ELF-1 (cell line): ENCODE measurements at regions not wholly inside any gene's neighbourhood (a gene's known extent, or its start where the extent isn't known, plus 50 kb on each side); places are given as distances from the start of the nearest gene placed in this dataset.
A peak's percentile ranks its signal among the peaks of the same experiment; 100 is the strongest.
"Not testable (repeated sequence)": the region's sequence is repeated elsewhere in the genome, so short reads cannot be mapped to it uniquely, and the experiment has no call there.

Experiments
- DNase-seq: peaks from one replicate; pipeline ENCODE4 v3.0.0-alpha.2; 2016; ENCODE audit warnings: low read depth, low spot score

DNA sequence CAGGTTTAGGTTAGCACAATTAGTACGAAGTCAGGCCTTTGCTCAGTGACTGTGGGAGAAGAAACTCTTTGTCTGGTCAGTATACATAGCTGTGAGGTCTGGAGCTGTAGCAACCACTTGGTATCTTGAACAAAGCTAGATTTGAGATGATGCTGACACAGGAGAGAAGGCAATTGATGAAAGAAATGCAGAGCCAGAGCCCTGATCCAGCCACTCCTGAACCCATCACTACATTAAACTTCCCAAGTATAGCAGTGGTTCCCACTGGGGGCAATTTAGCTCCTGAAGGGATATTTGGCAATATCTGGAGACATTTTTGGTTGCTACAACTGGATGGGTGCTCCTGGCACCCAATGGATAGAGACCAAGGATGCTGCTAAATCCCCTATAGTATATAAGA lies 143.9 kb upstream of the SPRED2 start:
- no peak for DNase-seq

GRCh38 chr2:65574993-65575392 lies 142.6 kb upstream of the SPRED2 start:
- no peak for DNase-seq

DNA sequence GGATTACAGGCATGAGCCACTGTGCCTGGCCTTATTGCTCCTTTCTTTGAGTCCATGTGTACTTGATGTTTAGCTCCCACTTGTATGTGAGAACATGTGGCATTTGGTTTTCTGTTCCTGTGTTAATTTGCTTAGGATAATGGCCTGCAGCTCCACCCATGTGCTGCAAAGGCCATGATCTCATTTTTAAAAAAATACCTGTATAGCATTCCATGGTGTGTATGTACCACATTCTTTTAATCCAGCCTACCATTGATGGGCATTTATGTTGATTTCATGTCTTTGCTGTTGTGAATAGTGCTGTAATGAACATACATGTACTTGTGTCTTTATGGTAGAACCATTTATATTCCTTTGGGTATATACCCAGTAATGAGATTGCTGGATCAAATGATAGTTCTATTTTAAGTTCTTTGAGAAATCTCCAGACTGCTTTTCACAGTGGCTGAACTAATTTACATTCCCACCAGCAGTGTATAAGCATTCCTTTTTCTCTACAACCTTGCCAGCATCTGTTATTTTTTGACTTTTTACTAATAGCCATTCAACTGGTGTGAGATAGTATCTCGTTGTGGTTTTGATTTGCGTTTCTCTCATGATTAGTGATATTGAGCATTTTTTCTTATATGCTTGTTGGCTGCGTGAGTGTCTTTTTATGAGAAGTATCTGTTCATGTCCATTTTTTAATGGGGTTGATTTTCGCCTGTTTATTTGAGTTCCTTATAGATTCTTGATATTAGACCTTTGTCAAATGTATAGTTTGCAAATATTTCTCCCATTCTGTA lies 136.4 kb upstream of the SPRED2 start:
- not testable (repeated sequence) for DNase-seq

DNA sequence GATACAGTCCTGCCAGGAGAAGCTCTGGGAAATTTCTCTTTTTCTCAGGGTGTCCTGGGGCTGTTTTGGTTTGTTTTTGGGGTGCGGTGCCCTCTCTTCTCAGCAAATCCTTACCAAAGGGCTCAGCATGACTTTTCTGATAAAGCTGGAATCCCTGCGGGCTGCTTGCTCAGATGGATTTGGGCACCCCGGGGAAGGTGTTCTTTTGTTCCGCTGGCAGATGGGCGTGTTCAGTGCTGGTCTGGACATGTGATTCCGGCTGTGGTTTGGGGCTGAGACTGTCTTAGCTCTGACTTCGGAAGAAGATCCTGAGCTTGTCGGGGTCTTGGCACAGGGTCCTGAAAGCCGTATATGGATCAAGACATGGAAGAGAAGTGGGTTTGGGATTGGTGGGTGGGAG lies 134.2 kb upstream of the SPRED2 start:
- peak; percentile 80 for DNase-seq

DNA sequence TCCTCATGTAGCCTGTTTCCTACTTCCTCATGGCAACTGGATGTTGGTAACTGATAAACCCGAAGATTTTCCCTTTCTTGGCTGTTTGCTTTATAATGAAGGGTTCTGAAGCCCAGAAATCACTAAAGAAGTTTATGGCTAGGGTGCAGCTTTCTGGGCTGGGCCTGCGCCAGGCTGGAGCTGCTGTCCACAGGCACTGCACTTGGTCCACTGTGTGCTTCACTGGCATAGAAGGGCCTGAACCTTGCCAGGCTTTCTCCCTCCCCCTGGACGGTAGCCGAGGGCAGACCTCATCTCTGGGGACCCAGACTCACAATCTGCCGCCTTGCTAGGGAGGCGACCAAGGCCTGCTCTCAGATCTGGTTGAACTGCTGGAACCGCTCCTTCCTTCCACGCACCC lies 133.3 kb upstream of the SPRED2 start:
- no peak for DNase-seq

DNA sequence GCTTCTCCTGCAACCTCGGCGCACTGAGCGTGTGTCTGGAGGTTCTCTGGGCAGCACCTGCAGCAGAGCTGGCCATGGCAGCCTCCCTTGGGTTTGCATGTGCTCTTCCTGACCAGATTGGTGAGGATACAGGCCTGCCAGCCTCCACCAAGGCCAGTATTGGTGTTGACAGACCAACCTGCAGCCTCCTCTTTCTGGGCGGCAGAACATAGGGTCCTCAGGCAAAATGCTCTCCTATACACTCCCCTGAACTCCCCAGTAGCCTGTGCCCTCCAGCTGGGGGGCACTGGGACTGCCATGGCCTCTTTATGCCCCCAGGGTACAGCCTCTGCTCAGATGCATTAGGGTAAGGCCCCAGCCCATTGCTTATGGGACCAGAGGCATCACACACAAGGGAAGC lies 131.9 kb upstream of the SPRED2 start:
- DNase-seq: no peak

DNA sequence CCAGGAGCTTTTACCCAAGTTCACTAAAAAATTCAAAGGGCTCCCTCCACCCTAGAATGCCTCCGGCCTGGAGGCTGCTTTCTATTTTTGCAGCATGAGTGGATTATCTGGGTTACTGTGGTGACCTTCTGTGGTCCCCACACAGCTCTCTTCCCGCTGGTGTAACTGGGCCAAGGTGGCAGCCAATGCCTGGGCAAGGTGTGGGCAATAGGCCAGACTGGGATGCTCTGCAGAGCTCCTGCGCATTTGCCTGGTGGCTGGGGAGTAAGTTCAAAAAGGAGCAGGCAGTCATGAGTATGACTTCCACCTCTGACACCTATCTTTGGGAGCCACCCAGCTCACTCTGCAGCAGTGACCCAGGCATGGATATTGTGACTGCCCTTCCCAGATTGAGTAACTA lies 130.5 kb upstream of the SPRED2 start:
- DNase-seq: no peak

DNA sequence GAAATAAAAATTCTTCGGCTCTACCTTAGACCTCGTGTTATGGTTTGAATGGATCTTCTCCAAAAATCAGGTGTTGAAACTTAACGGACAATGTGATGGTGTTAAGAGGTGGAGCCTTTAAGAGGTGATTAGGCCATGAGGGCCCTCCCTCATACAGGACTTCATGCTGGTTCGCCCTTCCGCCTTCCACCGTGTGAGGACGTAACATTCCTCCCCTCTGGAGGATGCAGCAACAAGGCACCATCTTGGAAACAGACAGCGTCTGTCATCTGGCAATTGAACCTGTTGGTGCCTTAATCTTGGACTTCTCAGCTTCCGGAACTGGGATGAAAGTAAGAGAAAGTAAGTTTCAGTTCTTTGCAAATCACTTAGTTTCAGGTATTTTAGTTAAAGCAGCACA lies 126.3 kb upstream of the SPRED2 start:
- DNase-seq: peak; percentile 63

DNA sequence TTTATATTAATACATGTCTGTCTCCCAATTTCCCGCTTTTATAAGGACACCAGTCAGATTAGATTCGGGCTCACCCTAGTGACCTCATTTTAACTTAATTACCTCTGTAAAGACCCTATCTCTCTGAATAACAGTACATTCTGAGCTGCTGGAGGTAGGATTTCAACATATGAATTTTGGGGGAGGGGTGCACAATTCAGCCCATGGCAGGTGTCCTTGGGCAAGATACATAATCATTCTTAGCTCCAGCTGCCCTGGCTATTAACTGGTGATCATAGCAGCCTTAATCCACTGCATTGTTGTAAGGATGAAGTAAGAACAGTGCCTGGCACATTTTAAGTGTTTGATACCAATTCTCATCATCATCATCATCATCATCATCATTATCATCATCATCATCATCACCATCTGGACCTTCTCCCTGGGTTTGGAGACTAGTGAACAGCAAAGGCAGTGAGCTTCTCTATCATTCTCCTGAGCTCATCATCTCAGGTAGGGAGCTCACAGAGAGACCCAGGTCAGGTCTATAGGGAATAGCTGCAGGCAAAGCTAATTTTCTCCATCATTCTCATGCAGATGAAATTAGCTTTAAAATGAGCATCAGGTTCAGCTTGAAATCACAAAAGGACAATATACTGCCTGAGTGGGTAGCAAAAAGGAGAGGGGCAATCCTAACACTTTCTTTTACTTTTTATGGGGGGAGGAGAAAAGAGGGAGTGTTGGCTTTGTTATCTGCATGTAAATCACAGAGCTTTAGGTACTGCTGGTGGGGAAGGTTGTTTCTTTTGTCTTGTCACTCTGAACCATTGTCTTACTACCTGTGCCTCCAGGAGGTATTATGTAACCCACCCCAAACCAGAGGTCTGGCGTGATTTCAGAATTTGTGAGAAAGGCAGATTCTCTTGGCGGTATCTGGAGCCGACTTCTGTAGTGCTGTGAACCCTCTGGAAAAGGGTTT lies 125.5 kb upstream of the SPRED2 start:
- peak; percentile 79 for DNase-seq

- DNase-seq: no peak
These were observed 122.6 kb upstream of the SPRED2 start for GRCh38 chr2:65554765-65555591.

DNA sequence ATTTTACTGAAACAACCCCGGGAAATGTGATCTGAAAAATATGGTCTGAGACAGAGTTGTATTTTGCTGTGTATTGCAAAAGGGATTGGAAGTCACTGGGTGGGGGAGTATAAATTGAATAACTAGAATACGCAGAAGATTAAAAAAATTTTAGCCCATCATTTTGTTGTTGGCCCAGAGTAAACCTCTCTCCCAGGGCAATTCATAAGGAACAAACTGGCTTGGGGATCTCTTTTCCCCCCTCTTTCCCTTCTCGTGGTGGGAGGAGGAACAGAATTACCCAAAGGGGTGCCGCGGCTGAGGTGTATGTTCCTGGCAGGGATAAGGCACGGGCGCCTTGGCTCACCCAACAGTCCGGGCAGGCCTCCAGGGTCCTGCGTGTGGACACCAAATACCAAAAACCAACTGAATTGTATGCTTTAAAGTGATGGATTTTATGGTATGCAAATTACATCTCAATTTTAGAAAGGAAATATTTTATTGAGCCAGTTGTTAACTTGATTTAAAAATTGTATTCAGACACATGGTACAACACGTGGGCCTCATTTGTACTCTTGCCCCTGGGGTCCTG lies 121.2 kb upstream of the SPRED2 start:
- DNase-seq: no peak

GRCh38 chr2:65551528-65551927 lies 119.1 kb upstream of the SPRED2 start:
- DNase-seq: no peak

GRCh38 chr2:65550246-65550645 lies 117.8 kb upstream of the SPRED2 start:
- DNase-seq: no peak

- DNase-seq: no peak
These were observed 117.2 kb upstream of the SPRED2 start for GRCh38 chr2:65549631-65550030.

- DNase-seq: no peak
These were observed 116.8 kb upstream of the SPRED2 start for GRCh38 chr2:65549257-65549627.

DNA sequence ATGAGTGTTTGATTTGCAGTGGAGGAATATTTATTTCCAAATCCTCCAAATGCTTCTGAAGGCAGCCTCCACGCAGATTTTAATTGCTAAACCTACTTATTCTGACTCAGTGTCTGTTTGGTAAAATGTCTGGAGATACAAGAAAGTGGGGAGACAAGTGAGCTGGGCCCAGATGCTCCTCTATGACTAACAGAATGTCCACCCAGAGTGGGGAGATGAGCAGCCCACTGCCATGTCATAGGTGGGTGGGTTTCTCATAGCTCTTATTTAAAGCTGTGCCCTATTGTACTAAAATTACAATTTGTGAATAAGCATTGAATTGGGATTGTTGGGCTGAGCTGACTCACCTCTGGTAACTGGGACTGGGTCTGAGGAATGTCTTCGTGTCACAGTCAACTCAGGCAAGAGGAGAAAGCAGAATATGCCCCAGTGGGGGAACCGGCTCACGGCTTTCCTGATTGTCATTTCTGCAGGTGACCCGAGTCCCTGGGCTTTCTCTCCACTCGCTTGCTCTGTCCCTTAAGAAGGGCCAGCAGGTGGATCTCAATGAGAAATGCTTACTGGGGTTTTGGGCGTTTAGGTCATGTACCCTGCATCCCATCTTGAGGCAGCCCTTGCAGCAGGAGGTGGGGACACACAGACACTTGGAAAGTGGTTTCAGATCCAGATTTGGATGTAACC lies 116.3 kb upstream of the SPRED2 start:
- no peak for DNase-seq

- no peak for DNase-seq
These were observed 115.7 kb upstream of the SPRED2 start for GRCh38 chr2:65548064-65548463.

- peak; percentile 33 for DNase-seq
These were observed 113.7 kb upstream of the SPRED2 start for GRCh38 chr2:65545837-65546805.

DNA sequence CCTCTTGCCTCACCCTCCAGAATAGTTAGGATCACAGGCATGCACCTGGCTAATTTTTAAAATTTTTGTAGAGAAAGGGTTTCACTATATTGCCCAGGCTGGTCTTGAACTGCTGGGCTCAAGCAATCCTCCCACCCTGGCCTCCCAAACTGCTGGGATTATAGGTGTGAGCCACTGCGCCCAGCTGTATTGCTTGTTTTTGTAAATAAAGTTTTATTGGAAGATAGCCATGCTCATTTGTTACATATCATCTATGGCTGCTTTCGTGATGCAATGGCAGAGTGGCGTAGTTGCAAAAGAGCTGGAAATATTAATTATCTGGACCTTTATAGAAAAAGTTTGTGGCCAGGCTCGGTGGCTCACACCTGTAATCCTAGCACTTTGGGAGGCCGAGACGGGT lies 109.4 kb upstream of the SPRED2 start:
- DNase-seq: no peak

DNA sequence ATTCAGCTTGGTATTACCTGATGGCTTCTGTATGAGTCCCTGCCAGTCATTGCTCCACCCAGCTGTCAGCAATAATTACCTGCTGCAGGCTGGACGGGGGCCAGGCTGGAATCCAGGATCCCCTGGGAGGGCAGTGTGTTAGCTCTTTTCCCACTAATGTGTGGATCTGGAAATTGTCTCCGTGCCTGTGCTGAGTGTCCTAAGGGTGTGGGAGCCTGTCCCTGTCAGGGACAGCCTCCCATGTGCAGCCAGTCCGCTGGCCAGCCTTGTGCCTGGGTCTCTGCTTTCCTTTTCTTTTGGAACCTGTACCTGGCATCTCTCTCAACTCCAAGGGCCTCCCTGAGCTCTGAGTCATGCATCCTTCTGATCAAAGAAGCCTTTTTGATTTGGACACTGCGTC lies 107.2 kb upstream of the SPRED2 start:
- DNase-seq: peak; percentile 40
